GM18520 (cell line): ENCODE measurements at regions not wholly inside any gene's neighbourhood (a gene's known extent, or its start where the extent isn't known, plus 50 kb on each side); places are given as distances from the start of the nearest gene placed in this dataset.

Source experiments
- ATAC-seq: cut with Tn5 transposase; IDR thresholded peaks from one replicate; pipeline ENCODE4 v1.9.1; 2021; ENCODE audit not compliant: unreplicated experiment

DNA sequence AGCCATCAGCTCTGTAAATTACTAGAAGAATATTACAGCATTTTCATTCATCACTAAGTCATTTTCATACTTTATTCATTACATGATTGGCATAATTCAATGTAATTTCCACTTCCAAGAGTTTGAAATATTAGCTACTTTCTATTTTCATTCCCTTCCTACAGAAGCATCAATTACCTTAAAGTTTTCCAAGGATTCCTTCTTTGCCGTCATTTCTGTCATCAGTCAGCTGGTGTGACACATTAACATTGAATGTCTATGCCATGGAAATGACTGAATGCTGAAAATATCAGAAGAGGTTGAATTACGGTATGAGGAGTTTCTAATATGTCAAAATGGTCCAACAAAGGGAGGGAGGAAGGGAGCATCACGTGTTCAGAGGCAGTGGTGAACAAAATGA, 718.2 kb upstream of the GRM7 start:
- ATAC-seq, result no peak

DNA sequence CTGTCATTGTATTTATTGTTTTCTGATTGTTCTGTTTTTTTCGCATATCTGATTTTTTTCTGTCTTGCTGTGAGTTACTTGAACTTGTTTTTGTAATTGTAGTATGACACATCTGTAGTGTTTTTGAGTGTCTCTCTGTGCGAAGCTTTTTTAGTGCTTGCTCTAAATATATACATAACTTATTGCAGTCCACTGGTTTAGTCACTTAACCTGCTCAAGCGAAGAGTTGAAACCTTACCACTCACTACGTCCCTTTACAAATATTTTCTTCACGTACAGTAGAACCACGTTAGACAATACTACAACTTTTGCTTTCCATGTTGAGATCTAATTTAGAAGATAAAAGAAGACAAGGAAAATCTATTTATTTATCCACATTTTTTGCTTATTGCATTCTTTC, 713.0 kb upstream of the GRM7 start:
- no peak for ATAC-seq

DNA sequence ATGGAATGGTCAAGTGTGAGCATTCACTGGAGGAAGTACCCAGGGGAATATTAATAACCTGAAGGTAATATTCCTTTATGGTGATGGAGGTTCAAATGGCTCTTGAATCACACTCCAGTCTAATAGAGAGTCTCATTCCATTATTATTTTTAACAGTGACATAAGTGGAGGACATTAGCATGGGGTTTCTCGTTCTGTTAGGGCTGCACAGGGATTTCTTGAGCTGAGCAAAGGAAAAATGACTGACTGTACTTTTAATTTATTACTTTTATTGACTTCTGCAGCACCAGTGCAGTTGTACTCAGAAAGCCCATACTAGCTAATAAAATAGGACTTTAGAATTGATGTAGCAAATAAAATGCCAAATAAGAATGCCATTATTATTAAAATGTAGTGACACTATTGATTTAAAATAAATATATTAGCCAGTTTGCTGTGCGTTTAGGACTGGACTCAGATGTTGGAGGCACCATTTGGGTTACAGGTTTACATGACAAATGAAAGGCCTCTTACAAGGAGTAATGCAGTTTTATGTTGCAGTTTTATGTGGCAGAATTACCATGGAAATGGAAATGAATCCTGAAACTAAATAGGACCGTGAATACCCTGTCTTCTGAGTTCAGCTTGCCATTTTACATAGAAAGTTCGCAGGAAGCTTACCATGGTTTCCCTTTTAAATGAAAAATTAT, 705.1 kb upstream of the GRM7 start:
- no peak for ATAC-seq

DNA sequence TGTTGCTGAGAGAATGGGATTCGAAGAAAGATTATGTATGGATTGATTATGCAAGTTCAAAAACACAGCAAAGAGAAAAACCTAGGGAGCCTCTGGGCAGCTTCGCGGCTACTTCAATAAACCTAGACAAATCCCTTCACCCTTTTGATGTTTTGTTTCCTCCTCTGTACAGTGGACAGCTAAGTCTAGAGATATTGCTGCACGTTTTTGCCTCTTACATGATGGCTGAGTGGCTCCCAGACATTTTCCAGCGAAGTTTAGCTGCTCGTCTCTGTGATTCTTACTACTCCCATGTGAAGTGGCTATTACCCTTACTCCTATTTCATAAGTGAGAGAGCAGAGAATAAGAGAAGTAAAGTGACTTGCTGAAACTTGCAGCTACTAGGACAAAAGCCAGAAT, 695.0 kb upstream of the GRM7 start:
- ATAC-seq, result no peak

DNA sequence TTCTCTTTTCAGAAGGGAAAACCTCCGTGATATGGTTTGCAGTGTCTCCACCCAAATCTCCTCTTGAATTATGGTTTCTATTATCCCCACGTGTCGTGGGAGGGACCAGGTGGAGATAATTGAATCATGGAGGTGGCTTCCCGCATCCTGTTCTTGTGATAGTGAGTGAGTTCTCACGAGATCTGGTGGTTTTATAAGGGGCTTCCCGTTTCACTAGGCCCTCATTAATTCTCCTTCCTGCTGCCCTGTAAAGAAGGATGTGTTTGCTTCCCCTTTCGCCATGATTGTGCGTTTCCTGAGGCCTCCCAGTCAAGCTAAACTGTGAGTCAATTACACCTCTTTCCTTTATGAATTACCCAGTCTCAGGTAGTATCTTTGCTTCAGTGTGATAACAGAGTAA, 692.7 kb upstream of the GRM7 start:
- ATAC-seq, result no peak

DNA sequence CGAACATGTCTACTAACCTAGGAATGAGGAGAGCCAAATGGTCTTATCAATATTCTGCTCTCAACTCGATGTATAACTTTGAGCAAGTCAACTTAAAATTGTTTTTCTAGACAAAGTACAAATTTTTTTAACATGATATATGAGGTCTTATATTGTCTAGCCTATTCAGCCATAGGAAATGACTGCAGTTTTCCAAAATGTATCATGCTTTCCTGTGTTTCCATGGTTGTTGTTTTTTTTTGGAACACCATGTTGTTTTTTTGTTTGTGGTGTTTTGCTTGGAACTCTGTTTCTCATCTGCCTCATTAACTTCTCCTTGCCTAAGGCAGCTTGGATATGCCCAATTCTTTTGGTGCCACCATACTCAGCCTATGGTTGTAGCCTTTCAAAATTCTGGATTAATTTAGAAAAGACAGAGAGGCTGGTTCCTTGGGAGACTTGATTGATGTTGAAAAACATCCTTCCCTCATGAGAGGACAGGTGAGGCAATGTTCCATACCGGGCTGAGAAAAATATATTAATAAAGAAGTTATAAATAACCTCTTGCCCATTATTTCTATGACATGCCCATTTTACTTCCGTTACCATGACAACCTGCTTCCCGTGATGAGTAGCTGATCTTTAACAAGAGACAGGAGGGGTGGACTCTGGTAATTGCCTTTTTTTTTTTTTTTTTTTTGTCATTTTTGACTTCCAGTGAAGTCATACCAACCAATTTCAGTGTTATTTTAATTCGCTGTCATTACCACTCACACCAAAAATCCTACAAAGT, 687.9 kb upstream of the GRM7 start:
- no peak for ATAC-seq

DNA sequence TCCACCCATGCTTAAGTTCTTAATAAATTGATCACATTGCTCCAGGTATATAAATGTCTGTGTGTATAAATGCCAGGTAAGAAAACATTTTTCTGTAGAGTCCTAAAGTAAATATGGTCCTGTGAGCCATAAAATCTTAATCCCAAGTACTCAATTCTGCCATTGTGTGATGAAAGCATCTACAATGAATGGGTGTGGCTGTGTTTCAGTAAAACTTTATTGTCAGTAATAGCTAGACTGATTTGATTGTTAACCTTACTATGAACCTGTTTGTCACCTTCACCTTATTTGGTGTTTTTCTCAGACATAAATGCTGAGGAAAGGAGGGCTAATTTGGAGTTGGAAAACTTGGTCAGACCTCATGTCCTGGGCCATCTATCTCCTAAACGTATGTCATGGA, 683.5 kb upstream of the GRM7 start:
- no peak for ATAC-seq

DNA sequence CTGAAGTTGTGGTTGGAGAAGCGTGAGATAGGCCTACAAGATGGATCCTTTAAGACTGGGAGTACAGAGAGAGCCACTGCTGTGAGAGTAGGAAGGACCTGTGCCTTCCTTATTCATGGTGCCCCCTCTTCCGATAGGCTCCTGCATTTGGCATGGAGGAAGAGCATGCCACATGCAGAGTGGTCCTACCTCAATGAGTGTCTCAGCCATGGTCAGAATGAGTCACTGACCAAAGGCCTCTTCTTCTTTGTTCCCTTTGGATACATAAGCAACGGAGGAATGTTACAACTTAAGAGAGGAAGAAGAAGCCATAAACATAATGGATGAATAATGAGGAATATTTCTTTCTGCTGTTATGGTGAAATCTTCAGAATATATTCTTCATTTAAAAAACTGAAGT, 681.2 kb upstream of the GRM7 start:
- no peak for ATAC-seq

DNA sequence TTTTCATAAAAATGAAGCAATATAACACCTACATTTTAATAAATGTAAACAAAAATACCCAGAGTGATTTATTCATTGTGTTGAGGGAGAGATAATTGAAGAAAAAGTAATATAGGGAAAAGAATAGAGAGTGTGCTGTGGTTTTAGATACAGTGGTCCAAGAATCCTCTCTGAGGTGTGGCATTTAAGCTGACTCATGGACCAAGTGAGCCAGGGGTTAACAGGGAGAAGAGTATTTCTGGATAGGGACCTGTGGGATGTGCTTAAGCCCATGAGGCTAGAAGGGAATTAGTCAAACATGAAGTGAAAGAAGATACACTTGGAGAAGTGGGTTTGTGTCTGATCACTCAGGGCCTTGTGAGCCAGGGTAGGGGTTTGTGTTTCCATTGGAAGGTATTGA, 680.7 kb upstream of the GRM7 start:
- ATAC-seq, result no peak

DNA sequence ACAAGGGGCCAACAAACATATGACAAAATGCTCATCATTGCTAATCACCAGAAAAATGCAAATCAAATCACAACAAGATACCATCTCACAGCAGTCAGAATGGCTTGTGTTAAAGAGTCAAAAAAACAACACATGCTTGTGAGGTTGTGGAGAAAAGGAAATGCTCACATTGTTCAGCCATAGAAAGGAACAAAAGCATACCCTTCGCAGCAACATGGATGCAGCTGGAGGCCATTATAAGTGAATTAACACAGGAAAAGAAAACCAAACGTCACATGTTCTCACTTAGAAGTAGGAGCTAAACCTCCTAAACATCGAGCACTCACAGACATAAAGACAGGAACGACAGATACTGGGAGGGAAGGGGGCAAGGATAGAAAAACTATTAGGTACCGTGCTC, 678.4 kb upstream of the GRM7 start:
- no peak for ATAC-seq

DNA sequence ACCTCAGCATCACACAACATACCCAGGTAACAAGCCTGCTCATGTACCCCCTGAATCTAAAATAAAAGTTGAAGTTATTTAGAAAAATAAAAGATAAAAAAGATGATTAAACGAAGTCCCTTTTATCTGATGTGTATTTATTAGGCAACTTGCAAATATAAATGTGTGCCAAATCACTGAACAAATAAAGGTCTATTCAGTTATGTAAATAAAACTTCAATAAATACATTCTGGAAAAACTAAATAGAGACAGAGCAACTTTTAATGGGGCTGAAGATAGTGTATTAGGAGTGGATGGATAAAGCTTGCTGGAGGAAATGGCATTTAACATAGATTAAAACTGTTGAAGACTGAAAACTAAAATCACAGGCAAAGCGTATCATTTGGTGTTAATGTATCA, 678.0 kb upstream of the GRM7 start:
- no peak for ATAC-seq

DNA sequence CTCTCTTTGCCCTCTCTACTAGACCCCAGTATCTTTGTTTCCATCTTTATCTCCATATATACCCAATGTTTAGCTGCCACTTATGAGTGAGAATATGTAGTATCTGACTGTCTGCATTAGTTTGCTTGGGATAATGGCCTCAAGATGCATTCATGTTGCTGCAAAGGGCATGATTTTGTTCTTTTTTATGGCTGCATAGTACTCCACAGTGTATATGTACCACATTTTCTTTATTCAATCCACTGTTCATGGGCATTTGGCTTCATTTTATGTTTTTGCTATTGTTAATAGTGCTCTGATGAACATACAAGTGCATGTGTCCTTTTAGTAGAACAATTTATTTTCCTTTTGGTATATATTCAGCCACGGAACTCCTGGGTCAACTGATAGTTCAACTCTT, 671.5 kb upstream of the GRM7 start:
- ATAC-seq, result no peak

DNA sequence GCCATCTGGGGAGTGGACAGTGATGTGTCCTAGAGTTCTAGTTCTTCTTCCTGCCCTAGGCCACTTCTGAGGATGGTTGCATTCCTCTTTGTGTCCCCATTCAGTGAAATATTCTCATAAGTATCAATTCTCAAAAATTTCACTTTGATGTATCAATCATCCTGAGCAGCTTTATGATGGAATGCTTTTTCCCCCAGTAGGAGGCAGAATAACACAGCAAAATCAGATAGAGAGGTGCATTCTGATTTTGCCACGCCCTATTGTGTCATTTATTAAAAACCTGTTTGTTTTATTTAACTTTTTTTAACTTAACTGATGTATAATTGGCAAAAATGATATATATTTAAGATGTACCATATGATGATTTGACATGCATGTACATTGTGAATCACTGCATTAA, 656.0 kb upstream of the GRM7 start:
- ATAC-seq, result no peak

DNA sequence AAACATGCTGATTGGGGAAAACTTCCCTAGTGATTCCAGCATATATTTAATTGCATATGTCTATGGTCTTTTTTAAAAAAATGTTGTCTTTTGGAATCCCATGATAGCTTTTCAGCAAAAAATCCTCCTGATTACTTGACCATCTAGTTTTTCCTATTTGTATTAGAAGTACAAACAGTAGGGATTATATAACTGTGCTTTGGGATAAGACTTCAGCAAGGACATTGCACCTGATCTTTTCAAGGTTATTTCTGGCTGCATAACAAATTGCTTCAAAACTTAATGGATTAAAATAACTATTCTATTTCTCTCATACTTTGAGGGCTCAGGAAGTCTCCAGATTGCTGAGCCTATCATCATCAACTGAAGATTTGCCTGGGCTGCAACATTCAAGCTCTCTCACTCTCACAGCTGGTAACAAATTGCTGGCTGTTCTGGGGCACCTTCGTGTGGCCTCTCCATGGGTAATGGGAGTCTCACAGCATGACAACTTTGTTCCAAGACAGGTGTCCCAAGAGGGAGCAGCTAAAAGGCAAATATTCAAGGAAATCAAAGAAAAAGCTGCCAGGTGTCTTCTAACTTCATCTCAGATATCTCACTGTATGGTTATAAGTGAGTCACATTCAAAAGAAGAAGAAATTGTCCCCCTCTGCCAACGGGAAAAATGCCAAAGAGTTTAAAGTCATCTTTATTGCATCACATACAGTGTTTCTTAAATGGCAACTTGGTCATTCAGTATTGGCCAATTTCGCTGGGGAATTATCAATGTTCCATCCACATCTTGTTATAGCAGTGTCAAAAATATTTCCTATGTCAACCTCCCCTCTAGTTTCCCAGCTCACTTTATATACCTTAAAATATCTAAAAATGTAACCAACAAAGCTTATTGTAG, 644.5 kb upstream of the GRM7 start:
- ATAC-seq, result no peak

DNA sequence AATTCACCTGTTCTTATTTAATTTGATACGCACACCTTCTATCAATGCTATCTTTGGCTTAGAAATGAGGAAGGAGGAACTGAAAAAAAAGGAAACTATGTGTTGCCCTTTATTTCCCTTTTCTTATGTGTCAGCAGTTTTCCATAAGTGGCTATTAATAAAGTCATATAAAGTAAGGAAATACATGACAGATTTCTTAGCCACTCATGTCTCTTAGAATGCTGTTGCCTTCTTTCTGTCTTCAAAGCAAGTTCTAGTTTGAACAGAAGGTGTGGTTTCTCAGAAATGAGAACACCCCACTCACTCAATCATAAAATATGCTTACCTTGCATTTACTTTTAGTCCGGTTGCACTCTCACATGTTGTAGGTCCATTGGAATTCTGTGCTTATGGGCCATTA, 640.5 kb upstream of the GRM7 start:
- ATAC-seq, result no peak

DNA sequence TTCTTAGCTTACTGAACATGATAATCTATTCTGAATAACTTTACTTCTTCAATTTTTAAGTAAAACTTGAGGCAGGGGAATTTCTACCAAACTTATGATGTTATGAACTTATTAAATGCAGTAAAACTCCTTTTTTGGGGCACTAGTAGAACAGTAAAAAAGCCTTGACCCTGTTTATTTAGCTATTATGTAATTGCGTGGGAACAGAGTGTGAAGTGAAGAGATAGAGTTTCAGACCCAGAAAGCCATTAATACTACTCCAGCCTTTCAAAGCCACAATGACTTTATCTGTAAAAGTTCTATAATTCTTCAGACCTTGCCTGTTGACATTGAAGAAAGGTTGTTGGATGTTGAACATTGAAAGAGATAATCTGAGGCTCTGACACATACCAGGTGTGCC, 638.8 kb upstream of the GRM7 start:
- ATAC-seq, result no peak

DNA sequence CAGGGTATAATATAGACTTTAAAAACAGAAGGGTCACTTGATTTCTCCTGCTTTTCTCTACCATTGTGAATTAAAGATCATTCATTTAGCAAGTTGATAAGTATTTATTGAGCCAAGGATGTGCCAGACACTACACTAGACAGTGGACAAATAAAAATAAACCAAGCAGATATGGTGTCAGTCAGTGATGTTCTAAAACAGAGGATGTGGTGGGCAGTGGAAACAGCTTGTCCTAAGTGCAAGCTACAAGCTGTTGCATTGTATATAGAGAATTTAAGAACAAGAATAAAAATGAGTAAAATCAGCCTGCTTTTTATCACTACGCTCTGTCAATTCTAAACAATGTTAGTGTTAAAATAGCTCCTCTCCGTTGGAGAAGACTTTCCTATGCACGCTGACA, 637.3 kb upstream of the GRM7 start:
- ATAC-seq, result no peak

DNA sequence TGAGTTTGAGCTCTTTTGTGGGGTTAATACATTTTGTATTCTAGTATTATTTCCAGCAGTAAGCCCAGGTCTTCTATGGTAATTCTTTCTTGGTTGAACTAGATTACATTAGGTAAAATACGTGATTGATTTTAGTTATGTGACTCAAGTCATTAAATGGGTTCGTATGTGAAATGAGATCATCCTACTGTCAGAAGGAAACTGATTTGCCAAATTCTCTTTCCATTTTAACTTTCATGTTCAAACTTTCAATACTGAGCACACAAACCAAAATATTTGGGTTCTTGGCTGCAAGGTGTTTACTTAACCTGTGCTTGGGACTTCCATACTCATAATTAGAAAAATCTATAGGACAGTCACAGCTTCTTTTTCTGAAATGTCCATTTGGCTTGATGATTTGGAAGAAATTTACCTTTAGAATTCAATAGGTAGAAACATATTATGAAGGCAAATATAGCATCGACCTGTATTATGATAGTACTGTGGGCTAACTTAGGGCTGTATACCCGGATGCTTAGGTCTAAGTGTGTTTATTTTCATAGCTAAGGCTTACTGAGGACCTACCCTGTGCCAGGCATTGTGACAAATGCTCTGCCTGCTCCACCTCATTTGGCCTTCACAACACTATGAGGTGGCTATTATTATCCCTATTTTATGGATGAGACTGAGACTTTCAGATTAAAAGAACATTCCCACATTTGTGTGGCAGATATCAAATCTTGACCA, 631.8 kb upstream of the GRM7 start:
- no peak for ATAC-seq

DNA sequence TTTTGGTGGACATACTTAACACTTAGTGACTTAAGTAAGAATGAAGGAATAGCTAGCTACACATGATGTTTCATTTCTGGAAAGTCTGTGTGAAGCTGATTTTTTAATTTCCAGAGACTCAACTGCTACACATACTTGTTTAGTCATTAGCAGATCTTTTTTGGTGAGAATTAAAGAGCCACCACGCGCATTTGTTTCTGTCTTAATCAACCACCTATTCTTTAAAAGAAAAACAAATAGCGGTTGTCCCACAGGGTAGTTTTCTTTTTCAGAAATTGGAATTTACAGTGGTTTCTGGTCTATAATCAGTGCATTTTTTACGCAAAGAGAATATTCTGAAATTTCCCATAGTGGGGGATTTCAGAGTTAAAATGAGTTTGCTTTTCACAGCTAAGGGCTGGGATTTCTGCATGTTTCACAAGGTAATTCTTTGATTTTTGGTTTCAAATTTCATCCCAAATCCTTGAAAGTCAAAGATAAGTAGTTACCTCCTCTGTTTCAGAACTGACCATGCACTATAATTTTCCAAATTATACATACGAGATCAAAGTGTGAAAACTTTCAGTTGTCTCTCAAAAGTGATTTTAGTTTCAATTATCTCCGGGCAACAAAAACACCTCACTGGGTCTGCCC, 631.0 kb upstream of the GRM7 start:
- ATAC-seq, result peak; percentile 53

DNA sequence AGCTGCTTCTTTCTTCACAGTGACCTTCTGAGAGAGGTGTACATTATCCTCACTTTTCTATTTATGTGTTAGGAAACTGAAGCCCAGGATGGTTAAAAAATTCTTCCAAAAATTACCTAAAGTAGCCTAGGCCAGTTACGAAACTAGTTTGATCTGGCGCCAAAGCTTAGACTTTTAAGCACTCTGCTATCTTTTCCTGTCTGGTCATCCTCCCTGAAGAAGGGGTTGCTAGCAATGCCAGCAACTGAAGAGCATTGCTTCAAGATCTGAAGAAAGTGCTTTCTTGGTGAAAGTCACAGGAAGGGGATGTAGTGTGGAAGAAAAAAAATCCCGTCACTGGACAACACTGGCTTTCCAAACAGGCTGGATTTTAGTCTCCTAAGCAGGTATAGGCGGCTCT, 618.8 kb upstream of the GRM7 start:
- ATAC-seq, result no peak

DNA sequence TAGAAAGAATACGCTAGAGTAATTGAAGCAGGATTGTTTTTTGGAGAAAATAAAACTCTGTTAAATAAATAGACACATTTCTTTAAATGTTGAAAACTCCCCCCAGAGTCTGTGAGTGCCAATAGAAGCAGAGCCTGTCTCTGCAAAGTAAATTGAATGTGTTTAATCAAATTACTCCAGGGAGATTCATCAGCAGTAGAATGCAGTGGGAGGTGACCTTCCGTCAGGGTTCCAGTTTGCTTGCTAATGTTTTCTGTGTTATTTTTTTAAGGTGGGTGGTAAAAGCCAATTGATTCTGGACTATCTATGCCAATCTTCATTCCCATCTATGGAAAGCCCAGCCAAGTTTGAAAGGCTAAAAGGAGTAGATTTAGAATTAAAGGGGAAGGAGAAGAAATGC, 612.4 kb upstream of the GRM7 start:
- ATAC-seq, result no peak
